MM.1S (cell line): ENCODE measurements at regions not wholly inside any gene's neighbourhood (a gene's known extent, or its start where the extent isn't known, plus 50 kb on each side); places are given as distances from the start of the nearest gene placed in this dataset.

Experiments used
- DNase-seq: peaks from one replicate; pipeline ENCODE4 v3.0.0-alpha.2; 2015
- H2AFZ ChIP-seq: fragments of 300-600 bp; sonication (generic); 2 replicates; pipeline ENCODE4 v1.6.0; 2016; ENCODE audit warnings: antibody characterized with exemption, low read length
- H3F3A ChIP-seq: fragments of 300-600 bp; sonication (generic); 2 replicates; pipeline ENCODE4 v1.6.1; 2016; ENCODE audit warnings: mild to moderate bottlenecking, antibody characterized with exemption, low read length, moderate library complexity, mixed read lengths; ENCODE audit not compliant: insufficient read depth
- H3K27ac ChIP-seq: fragments of 300-600 bp; sonication (generic); 2 replicates; pipeline ENCODE4 v1.5.1; 2016; ENCODE audit warnings: mild to moderate bottlenecking, low read length
- H3K27me3 ChIP-seq: fragments of 300-600 bp; sonication (generic); replicated peaks from 2 replicates; pipeline ENCODE4 v1.6.0; 2016; ENCODE audit warnings: low read length; ENCODE audit not compliant: insufficient read depth
- H3K36me3 ChIP-seq: fragments of 300-600 bp; sonication (generic); replicated peaks from 2 replicates; pipeline ENCODE4 v1.6.1; 2016; ENCODE audit warnings: mild to moderate bottlenecking, low read length, mixed read lengths; ENCODE audit not compliant: insufficient read depth
- H3K4me1 ChIP-seq: fragments of 300-600 bp; sonication (generic); 2 replicates; pipeline ENCODE4 v1.6.1; 2016; ENCODE audit warnings: low read length, mixed read lengths
- H3K4me2 ChIP-seq: fragments of 300-600 bp; sonication (generic); 2 replicates; pipeline ENCODE4 v1.6.0; 2016; ENCODE audit warnings: low read depth, low read length
- H3K4me3 ChIP-seq: fragments of 300-600 bp; sonication (generic); 2 replicates; pipeline ENCODE4 v1.5.1; 2016; ENCODE audit warnings: low read length, mixed read lengths
- H3K79me2 ChIP-seq: fragments of 300-600 bp; sonication (generic); 2 replicates; pipeline ENCODE4 v1.6.1; 2016; ENCODE audit warnings: mixed run types, low read length, mixed read lengths
- H3K9ac ChIP-seq: fragments of 300-600 bp; sonication (generic); 2 replicates; pipeline ENCODE4 v1.6.1; 2016; ENCODE audit warnings: low read length, mixed read lengths
- H3K9me2 ChIP-seq: fragments of 300-600 bp; sonication (generic); replicated peaks from 2 replicates; pipeline ENCODE4 v1.6.1; 2016; ENCODE audit warnings: mild to moderate bottlenecking, low read length, mixed read lengths; ENCODE audit not compliant: insufficient read depth
- H3K9me3 ChIP-seq: fragments of 300-600 bp; sonication (generic); replicated peaks from 2 replicates; pipeline ENCODE4 v1.6.1; 2016; ENCODE audit warnings: mild to moderate bottlenecking, low read length, mixed read lengths; ENCODE audit not compliant: insufficient read depth
- H4K20me1 ChIP-seq: fragments of 300-600 bp; sonication (generic); 2 replicates; pipeline ENCODE4 v1.6.1; 2016; ENCODE audit warnings: mild to moderate bottlenecking, low read length, moderate library complexity, mixed read lengths; ENCODE audit not compliant: insufficient read depth
- CTCF ChIP-seq: fragments of 300-600 bp; sonication (generic); IDR thresholded peaks from 2 replicates; pipeline ENCODE4 v1.5.1; 2016; ENCODE audit warnings: antibody characterized with exemption, low read length, mixed read lengths
- EZH2 ChIP-seq: fragments of 300-600 bp; sonication (generic); optimal IDR thresholded peaks from 2 replicates; pipeline ENCODE3; 2017; ENCODE audit warnings: low read depth, mild to moderate bottlenecking, antibody characterized with exemption, low read length, mixed read lengths
- EZH2phosphoT487 ChIP-seq: fragments of 300-600 bp; sonication (generic); IDR thresholded peaks from 2 replicates; pipeline ENCODE4 v1.6.1; 2018; ENCODE audit warnings: antibody characterized with exemption, low read length

DNA sequence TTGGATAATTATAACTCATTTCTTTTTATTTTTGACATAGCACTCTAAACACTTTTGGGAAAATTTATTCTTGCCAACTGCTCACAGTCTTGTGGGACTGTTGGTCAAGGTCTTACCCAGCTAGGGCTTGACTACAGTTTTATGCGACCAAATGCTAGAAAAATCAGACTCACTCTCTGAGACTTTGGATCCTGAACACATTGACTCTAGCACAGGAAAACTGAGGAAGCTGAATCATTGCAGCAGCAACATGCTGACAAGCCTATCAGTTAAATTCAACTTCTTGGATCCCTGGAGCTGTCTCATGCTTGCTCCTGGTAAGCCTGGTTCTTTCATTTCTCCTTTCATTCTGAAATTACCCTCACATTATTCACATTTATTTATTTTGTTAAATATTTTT is 120.7 kb upstream of the TMTC2 start:
- no peaks in the 10 kb centered on the region for H3K27me3 ChIP-seq

DNA sequence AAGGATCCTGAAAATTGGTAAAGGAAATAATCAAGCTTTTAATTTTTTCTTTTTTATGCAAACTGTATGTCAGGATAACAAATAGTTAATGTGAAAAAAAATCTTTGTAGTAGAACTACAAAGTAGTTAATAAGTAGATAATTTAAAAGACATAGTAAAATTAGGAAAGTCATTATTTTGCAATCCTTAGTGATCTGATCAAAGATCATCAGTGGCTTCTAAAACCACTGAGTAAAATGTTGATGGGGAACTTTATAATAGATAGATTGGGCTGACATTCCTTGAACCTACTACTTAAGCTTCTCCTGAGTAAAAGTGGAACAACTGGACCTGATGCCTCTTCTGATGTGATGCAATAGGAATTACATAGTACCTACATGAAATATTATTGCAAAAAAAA is 119.0 kb upstream of the TMTC2 start:
- TF ChIP-seq CTCF, result no peak
- TF ChIP-seq EZH2, result no peak
- no peak for TF ChIP-seq EZH2phosphoT487
- Histone ChIP-seq H3K4me3 (no peak overlapping the region), H2AFZ (no peak overlapping the region), H3K9me3 (no peaks in the 10 kb centered on the region), H3K9ac (no peak overlapping the region), H3K27me3 (no peaks in the 10 kb centered on the region), H3F3A (no peaks in the 10 kb centered on the region), H3K27ac (no peak overlapping the region), H3K4me2 (no peak overlapping the region), H3K36me3 (no peaks in the 10 kb centered on the region), H3K9me2 (no peaks in the 10 kb centered on the region), H3K79me2 (no peaks in the 10 kb centered on the region), H3K4me1 (no peaks in the 10 kb centered on the region), H4K20me1 (no peaks in the 10 kb centered on the region)
- no peak for DNase-seq

More for the DNA sequence above, 120.7 kb upstream of the TMTC2 start:
- Histone ChIP-seq H3K9ac (no peak overlapping the region), H3K9me3 (no peaks in the 10 kb centered on the region), H3K36me3 (no peaks in the 10 kb centered on the region), H3K27ac (no peak overlapping the region), H3K79me2 (no peaks in the 10 kb centered on the region), H2AFZ (no peak overlapping the region), H3K4me2 (no peak overlapping the region), H3K4me1 (no peaks in the 10 kb centered on the region), H3K9me2 (no peaks in the 10 kb centered on the region), H4K20me1 (no peaks in the 10 kb centered on the region), H3F3A (no peaks in the 10 kb centered on the region), H3K4me3 (no peak overlapping the region)
- no peak for DNase-seq
- TF ChIP-seq EZH2phosphoT487 (no peak), EZH2 (no peak), CTCF (no peak)

DNA sequence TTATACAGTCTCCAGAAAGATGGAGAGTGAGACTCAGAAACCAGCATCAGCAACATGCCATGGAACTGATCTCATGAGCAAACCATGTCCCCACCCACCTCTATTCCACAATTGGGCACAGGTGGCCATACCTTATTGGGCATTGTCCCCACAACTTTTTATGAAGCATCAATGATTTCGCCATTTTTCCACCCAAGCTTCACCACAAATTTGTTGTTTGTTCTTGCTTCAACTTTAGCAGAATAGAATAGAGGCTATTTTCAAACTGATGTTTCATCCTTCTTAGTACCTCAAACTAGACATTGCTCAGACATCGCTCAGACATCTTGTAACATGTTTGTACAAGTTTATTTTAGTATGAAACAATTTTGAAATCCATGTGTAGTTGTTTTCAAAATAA is 112.5 kb upstream of the TMTC2 start:
- Histone ChIP-seq H3K9me2 (no peaks in the 10 kb centered on the region), H4K20me1 (no peaks in the 10 kb centered on the region), H3K9ac (no peak overlapping the region), H3K36me3 (no peaks in the 10 kb centered on the region), H2AFZ (no peak overlapping the region), H3K79me2 (no peaks in the 10 kb centered on the region), H3K27me3 (no peaks in the 10 kb centered on the region), H3F3A (no peaks in the 10 kb centered on the region), H3K4me2 (no peak overlapping the region), H3K27ac (no peak overlapping the region), H3K9me3 (no peaks in the 10 kb centered on the region), H3K4me1 (no peaks in the 10 kb centered on the region), H3K4me3 (no peak overlapping the region)
- TF ChIP-seq EZH2 (no peak), CTCF (no peak), EZH2phosphoT487 (no peak)
- DNase-seq, result no peak
